ENCODE measurements at regions not wholly inside any gene's neighbourhood (a gene's known extent, or its start where the extent isn't known, plus 50 kb on each side); places are given as distances from the start of the nearest gene placed in this dataset.

- Histone ChIP-seq H3K27me3 (ENCODE audit: control insufficient read depth, insufficient read depth, low read length) (peaks cover 80% of the 10 kb centered on the region), H3K4me3 (ENCODE audit: low read length) (no peak overlapping the region), H3K9me3 (replicated peaks; ENCODE audit: low read length) (no peaks in the 10 kb centered on the region)
Measured at GRCh38 chr20:61014491-61014890, 237.6 kb upstream of the CDH4 start.

DNA sequence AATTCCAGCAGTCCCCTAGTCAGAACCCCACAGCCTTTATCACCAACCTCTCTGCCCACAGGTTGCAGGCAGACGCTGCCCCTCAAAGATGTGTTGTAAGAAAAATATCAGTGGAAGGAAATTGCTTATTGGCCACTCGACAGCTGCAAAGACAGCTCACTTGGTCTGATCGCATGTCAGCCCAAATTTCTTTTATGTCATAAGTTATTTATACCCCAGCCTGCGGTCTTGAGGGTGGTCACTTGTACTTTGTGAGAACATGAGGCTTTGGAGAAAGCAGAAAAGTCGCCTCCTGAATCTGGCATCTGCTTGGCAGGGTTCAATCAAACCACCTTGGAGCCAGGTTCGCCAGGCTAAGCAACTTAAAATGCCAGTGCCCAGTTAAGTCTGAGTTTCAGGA lies 236.5 kb upstream of the CDH4 start:
- no peak overlapping the region for H3K9ac ChIP-seq (ENCODE audit: low read depth, low read length)
- no peaks in the 10 kb centered on the region for H3K4me1 ChIP-seq (ENCODE audit: control insufficient read depth, insufficient read depth, low read length)
- H3K27me3 ChIP-seq (ENCODE audit: control insufficient read depth, insufficient read depth, low read length), result peaks cover 79% of the 10 kb centered on the region
- H3K4me3 ChIP-seq (ENCODE audit: low read length), result no peak overlapping the region
- H3K4me2 ChIP-seq (ENCODE audit: low read length), result no peak overlapping the region
- H3K9me3 ChIP-seq (replicated peaks; ENCODE audit: low read length), result no peaks in the 10 kb centered on the region
- H3K36me3 ChIP-seq (ENCODE audit: insufficient read depth, low read length), result no peaks in the 10 kb centered on the region

More at GRCh38 chr20:61014491-61014890, 237.6 kb upstream of the CDH4 start:
- Histone ChIP-seq H3K9ac (ENCODE audit: low read depth, low read length) (no peak overlapping the region), H3K4me1 (ENCODE audit: control insufficient read depth, insufficient read depth, low read length) (no peaks in the 10 kb centered on the region), H3K4me2 (ENCODE audit: low read length) (no peak overlapping the region), H3K36me3 (ENCODE audit: insufficient read depth, low read length) (no peaks in the 10 kb centered on the region)

GRCh38 chr20:61019322-61019721 lies 232.7 kb upstream of the CDH4 start:
- H3K4me2 ChIP-seq (ENCODE audit: low read length), result no peak overlapping the region
- H3K4me3 ChIP-seq (ENCODE audit: low read length), result no peak overlapping the region
- H3K36me3 ChIP-seq (ENCODE audit: insufficient read depth, low read length), result no peaks in the 10 kb centered on the region
- H3K9me3 ChIP-seq (replicated peaks; ENCODE audit: low read length), result no peaks in the 10 kb centered on the region
- no peaks in the 10 kb centered on the region for H3K4me1 ChIP-seq (ENCODE audit: control insufficient read depth, insufficient read depth, low read length)
- H3K9ac ChIP-seq (ENCODE audit: low read depth, low read length), result no peak overlapping the region
- peaks cover 77% of the 10 kb centered on the region for H3K27me3 ChIP-seq (ENCODE audit: control insufficient read depth, insufficient read depth, low read length)

- peaks cover 73% of the 10 kb centered on the region for H3K27me3 ChIP-seq (ENCODE audit: control insufficient read depth, insufficient read depth, low read length)
- no peak overlapping the region for H3K4me2 ChIP-seq (ENCODE audit: low read length)
- H3K4me3 ChIP-seq (ENCODE audit: low read length), result no peak overlapping the region
- no peak overlapping the region for H3K9ac ChIP-seq (ENCODE audit: low read depth, low read length)
- no peaks in the 10 kb centered on the region for H3K9me3 ChIP-seq (replicated peaks; ENCODE audit: low read length)
- H3K4me1 ChIP-seq (ENCODE audit: control insufficient read depth, insufficient read depth, low read length), result no peaks in the 10 kb centered on the region
- no peaks in the 10 kb centered on the region for H3K36me3 ChIP-seq (ENCODE audit: insufficient read depth, low read length)
Measured at GRCh38 chr20:61023612-61024011, 228.4 kb upstream of the CDH4 start.

DNA sequence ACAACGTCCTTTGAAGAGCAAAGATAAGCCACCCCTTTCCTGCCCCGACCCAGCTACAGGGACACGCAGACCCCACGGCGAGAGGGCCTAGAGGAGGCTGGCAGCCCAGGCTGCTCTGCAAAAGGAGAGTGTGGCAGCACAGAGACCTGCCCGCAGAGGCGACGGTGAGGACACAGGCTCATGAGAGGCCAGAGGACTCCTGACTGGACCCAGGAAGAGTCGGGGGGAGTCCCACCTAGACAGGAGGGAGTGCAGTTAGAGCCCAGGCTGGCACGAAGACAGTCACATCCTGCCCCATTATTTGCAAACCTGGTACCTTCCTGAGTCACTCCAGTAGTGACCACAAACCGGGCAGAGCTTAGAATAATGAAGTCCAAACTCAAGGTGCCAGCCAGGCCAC lies 227.7 kb upstream of the CDH4 start:
- Histone ChIP-seq H3K36me3 (ENCODE audit: insufficient read depth, low read length) (no peaks in the 10 kb centered on the region), H3K27me3 (ENCODE audit: control insufficient read depth, insufficient read depth, low read length) (peaks cover 72% of the 10 kb centered on the region), H3K4me2 (ENCODE audit: low read length) (no peak overlapping the region), H3K9me3 (replicated peaks; ENCODE audit: low read length) (no peaks in the 10 kb centered on the region), H3K4me1 (ENCODE audit: control insufficient read depth, insufficient read depth, low read length) (no peaks in the 10 kb centered on the region), H3K4me3 (ENCODE audit: low read length) (no peak overlapping the region), H3K9ac (ENCODE audit: low read depth, low read length) (no peak overlapping the region)

- peaks cover 74% of the 10 kb centered on the region for H3K27me3 ChIP-seq (ENCODE audit: control insufficient read depth, insufficient read depth, low read length)
- no peak overlapping the region for H3K4me2 ChIP-seq (ENCODE audit: low read length)
- H3K9me3 ChIP-seq (replicated peaks; ENCODE audit: low read length), result no peaks in the 10 kb centered on the region
- no peak overlapping the region for H3K4me3 ChIP-seq (ENCODE audit: low read length)
- H3K9ac ChIP-seq (ENCODE audit: low read depth, low read length), result no peak overlapping the region
- no peaks in the 10 kb centered on the region for H3K36me3 ChIP-seq (ENCODE audit: insufficient read depth, low read length)
- H3K4me1 ChIP-seq (ENCODE audit: control insufficient read depth, insufficient read depth, low read length), result no peaks in the 10 kb centered on the region
Measured at GRCh38 chr20:61025536-61025935, 226.5 kb upstream of the CDH4 start.

GRCh38 chr20:61026173-61026572 lies 225.9 kb upstream of the CDH4 start:
- Histone ChIP-seq H3K27me3 (ENCODE audit: control insufficient read depth, insufficient read depth, low read length) (peaks cover 74% of the 10 kb centered on the region), H3K9me3 (replicated peaks; ENCODE audit: low read length) (no peaks in the 10 kb centered on the region), H3K4me2 (ENCODE audit: low read length) (no peak overlapping the region), H3K9ac (ENCODE audit: low read depth, low read length) (no peak overlapping the region), H3K4me1 (ENCODE audit: control insufficient read depth, insufficient read depth, low read length) (no peaks in the 10 kb centered on the region), H3K4me3 (ENCODE audit: low read length) (no peak overlapping the region), H3K36me3 (ENCODE audit: insufficient read depth, low read length) (no peaks in the 10 kb centered on the region)

GRCh38 chr20:61026731-61027130 lies 225.3 kb upstream of the CDH4 start:
- Histone ChIP-seq H3K9ac (ENCODE audit: low read depth, low read length) (no peak overlapping the region), H3K4me2 (ENCODE audit: low read length) (no peak overlapping the region), H3K9me3 (replicated peaks; ENCODE audit: low read length) (no peaks in the 10 kb centered on the region), H3K4me3 (ENCODE audit: low read length) (no peak overlapping the region), H3K36me3 (ENCODE audit: insufficient read depth, low read length) (no peaks in the 10 kb centered on the region), H3K27me3 (ENCODE audit: control insufficient read depth, insufficient read depth, low read length) (peaks cover 71% of the 10 kb centered on the region), H3K4me1 (ENCODE audit: control insufficient read depth, insufficient read depth, low read length) (no peaks in the 10 kb centered on the region)

DNA sequence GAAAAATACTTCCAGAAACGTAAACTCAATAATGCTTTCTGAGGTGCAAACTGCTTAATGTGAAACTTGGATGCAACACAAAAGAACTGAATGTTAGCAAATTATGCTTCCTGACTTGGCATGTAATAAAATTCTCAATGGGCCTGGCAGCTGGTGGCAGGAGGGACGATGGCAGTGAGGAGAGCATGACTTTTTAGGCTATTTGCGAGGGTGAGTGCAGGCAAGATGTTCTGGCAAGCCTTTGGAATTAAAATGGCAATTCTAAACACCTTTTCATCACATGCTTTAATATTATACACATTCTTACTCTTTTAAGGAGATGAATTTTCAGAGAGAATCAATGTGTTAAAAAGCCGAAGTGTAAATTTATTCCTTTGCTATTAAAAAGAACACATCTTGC lies 224.8 kb upstream of the CDH4 start:
- H3K4me2 ChIP-seq (ENCODE audit: low read length), result no peak overlapping the region
- no peak overlapping the region for H3K4me3 ChIP-seq (ENCODE audit: low read length)
- no peaks in the 10 kb centered on the region for H3K4me1 ChIP-seq (ENCODE audit: control insufficient read depth, insufficient read depth, low read length)
- peaks cover 73% of the 10 kb centered on the region for H3K27me3 ChIP-seq (ENCODE audit: control insufficient read depth, insufficient read depth, low read length)
- no peak overlapping the region for H3K9ac ChIP-seq (ENCODE audit: low read depth, low read length)
- H3K36me3 ChIP-seq (ENCODE audit: insufficient read depth, low read length), result no peaks in the 10 kb centered on the region
- H3K9me3 ChIP-seq (replicated peaks; ENCODE audit: low read length), result no peaks in the 10 kb centered on the region

DNA sequence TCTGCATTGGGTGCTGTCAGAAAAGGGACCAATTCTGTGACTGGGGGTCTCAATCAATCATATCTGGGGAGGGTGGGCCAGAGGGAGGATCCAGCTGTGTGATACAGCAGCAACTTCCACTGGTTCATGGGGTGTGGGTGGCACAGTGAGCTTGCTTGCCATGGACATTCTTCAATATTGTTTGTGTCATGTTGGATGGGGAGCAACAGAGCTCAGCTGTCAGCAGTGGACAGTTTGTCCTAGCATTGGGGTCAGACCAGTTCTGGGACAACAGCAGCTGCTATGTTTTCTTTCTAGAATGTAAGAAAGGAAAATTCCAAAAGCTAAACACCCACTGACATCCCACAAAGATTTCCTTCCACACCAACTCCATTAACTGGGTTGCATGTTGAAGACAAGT lies 221.9 kb upstream of the CDH4 start:
- H3K36me3 ChIP-seq (ENCODE audit: insufficient read depth, low read length), result no peaks in the 10 kb centered on the region
- H3K9me3 ChIP-seq (replicated peaks; ENCODE audit: low read length), result no peaks in the 10 kb centered on the region
- H3K4me3 ChIP-seq (ENCODE audit: low read length), result no peak overlapping the region
- peaks cover 69% of the 10 kb centered on the region for H3K27me3 ChIP-seq (ENCODE audit: control insufficient read depth, insufficient read depth, low read length)
- no peak overlapping the region for H3K4me2 ChIP-seq (ENCODE audit: low read length)
- H3K9ac ChIP-seq (ENCODE audit: low read depth, low read length), result no peak overlapping the region
- no peaks in the 10 kb centered on the region for H3K4me1 ChIP-seq (ENCODE audit: control insufficient read depth, insufficient read depth, low read length)

- Histone ChIP-seq H3K9ac (ENCODE audit: low read depth, low read length) (no peak overlapping the region), H3K4me3 (ENCODE audit: low read length) (no peak overlapping the region), H3K27me3 (ENCODE audit: control insufficient read depth, insufficient read depth, low read length) (peaks cover 73% of the 10 kb centered on the region), H3K9me3 (replicated peaks; ENCODE audit: low read length) (no peaks in the 10 kb centered on the region), H3K4me1 (ENCODE audit: control insufficient read depth, insufficient read depth, low read length) (no peaks in the 10 kb centered on the region), H3K4me2 (ENCODE audit: low read length) (no peak overlapping the region), H3K36me3 (ENCODE audit: insufficient read depth, low read length) (no peaks in the 10 kb centered on the region)
Measured at GRCh38 chr20:61031101-61031830, 220.8 kb upstream of the CDH4 start.

- Histone ChIP-seq H3K4me1 (ENCODE audit: control insufficient read depth, insufficient read depth, low read length) (no peaks in the 10 kb centered on the region), H3K36me3 (ENCODE audit: insufficient read depth, low read length) (no peaks in the 10 kb centered on the region), H3K4me3 (ENCODE audit: low read length) (no peak overlapping the region), H3K9ac (ENCODE audit: low read depth, low read length) (no peak overlapping the region), H3K4me2 (ENCODE audit: low read length) (no peak overlapping the region), H3K27me3 (ENCODE audit: control insufficient read depth, insufficient read depth, low read length) (peaks cover 57% of the 10 kb centered on the region), H3K9me3 (replicated peaks; ENCODE audit: low read length) (no peaks in the 10 kb centered on the region)
Measured at GRCh38 chr20:61037498-61037897, 214.6 kb upstream of the CDH4 start.
